NCI-H1930 (cell line): ENCODE measurements at regions not wholly inside any gene's neighbourhood (a gene's known extent, or its start where the extent isn't known, plus 50 kb on each side); places are given as distances from the start of the nearest gene placed in this dataset.
A peak's percentile ranks its signal among the peaks of the same experiment; 100 is the strongest.
"Not testable (repeated sequence)": the region's sequence is repeated elsewhere in the genome, so short reads cannot be mapped to it uniquely, and the experiment has no call there.

Experiments
- DNase-seq, 2 experiments: peaks; one replicate each; lab custom pipeline; 2025; lab: John Stamatoyannopoulos, UW

DNA sequence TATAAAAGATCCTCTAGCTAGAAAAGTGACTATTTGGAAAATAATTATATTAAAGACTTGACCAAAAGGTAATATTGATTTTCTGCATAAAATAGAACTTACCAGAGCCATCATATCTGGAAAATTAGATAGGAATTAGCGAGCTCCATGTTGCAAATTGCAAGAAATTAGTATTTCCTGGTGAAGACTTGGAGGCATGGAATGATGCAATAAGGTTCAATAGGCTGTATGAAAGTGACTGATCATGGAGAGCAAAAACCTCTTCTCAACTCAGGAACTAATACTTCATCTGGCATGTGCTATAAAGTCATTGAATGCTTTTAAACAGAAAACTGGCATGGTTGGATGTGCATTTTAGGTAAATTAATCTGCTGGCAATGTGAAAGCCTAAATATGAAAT lies 66.3 kb upstream of the UFM1 start:
- no peak for DNase-seq

DNA sequence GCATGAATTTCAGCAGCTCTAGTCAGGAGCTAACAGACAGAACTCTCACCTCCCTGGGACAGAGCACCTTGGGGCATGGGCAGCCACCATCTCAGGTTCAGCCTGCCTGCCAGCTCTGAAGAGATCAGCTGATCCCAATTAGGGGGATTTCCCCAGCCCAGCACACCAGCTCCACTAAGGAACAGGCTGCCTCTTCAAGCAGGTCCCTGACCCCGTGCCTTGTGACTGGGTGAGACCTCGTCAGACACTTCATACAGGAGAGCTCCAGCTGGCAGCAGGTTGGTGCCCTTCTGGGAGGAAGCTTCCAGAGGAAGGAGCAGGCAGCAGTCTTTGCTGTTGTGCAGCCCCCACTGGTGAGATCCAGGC lies 84.5 kb upstream of the UFM1 start:
- no peak for DNase-seq

DNA sequence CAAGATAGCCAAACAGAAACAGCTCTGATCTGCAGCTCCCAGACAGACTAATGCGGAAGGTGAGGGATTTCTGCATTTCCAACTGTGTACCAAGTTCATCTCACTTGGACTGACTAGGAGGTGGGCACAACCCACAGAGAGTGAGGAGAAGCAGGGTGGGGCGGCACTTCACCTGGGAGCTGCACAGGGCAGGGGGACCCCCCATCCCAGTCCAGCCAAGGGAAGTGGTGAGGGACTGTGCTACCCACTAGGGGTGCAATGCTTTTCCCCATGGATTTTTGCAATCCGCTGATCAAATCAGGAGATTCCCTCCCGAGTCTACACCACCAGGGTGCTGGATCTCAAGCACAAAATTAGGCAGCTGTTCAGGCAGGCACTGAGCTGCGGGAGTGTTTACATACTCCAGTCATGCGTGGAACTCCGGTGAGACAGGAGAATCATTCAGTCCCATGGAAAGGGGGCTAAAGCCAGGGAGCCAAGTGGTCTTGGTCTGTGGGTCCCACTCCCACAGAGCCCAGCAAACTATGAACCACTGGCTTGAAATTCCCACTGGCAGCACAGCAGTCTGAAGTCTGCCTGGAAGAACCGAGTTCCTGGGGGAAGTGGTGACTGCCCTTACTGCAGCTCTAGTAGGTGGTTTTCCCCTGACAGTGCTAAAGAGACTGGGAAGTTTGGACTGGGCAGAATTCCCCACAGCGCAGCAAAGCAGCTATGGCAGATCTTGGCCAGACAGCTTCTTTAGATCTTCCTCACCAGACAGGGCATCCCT lies 85.1 kb upstream of the UFM1 start:
- no peak for DNase-seq

DNA sequence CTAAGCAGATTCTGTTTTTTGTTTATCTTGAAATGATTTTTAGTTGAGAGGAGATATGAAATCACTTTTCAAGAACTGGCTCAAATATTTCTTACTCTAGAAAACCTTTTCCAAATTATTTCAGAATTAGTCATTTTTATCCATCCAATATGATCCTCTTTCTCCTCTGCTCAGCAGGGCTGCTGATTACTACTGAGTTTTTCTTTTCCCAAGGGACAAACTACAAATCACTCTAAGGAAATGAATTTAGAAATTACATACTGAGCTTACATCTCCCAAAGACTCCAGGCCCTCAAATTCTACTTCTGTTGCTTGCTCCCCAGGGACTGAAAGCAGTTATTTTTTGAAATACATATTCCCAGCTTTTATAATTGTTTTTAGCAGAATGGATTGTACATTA lies 87.4 kb upstream of the UFM1 start:
- no peak for DNase-seq

DNA sequence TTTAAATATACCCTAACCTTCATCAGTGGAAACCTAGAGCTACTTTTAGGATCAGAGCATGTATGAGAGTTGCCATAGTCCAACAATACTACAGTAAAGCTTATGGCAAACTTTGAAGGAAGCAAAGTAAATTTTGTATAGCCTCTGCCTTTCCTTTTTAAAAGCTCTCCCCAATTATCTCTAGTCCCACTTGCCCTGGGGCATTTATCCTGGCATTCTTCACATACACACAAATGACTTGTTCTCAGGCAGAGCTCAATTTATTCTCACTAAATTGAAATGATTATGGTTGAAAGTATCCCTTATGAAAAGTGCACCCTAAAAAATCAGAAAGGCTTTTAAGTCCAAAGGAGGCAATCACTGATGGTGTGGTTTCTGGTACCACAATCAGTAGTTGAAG lies 94.1 kb upstream of the UFM1 start:
- no peak for DNase-seq

DNA sequence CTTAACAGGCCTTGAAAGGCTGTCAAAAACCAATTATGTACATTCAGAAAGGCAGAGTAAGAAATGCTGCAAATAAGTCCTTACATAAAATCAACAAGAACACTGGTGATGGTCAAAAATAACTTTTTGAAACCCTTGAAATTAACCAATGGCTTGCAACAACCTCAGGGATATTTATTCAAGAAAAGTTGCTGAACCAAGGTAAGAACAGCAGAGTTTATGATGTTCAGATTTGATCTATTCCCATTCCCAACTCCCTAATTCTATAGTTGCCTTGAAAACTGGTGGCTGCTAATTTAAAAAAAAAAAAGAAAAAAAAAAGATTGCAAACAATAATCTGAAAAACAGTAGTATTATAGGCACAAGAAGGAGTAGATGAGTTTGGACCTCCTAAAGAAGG lies 109.8 kb upstream of the UFM1 start:
- no peak for DNase-seq

DNA sequence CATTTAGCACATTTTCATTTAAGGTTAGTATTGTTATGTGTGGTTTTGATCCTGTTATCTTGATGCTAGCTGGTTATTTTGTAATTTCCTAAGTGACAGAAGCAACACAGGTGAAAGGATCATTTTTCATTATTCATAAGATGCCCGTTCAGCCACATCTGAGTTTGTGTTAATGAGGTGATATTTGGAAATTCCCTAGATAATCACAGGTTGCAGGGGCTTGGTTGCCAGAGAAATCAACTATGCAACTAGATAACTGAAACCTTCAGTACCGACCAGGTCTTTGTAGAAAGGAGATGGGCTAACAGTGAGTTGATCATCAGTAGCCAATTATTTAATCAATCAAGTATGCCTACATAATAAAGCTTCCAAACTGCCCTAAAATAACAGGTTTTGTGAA lies 121.3 kb upstream of the UFM1 start:
- no peak for DNase-seq

DNA sequence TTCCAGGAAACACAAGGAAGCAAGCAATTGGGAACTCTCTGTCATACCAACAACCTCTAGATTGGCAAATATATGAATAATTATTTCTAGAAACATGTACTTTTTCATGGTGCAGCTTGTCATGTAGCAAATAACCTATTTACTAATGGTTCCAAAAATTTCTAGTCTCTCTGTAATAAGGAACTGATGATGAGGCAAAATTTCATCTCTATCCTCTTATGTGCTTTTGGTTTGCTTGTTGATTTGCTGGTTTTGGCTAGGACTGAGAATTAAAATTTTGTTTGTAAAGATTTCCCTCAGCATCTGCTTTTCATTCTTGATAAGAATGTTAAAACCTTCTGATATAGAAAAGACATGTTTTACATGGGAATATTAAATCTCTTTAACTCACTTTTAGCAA lies 123.2 kb upstream of the UFM1 start:
- DNase-seq: no peak

DNA sequence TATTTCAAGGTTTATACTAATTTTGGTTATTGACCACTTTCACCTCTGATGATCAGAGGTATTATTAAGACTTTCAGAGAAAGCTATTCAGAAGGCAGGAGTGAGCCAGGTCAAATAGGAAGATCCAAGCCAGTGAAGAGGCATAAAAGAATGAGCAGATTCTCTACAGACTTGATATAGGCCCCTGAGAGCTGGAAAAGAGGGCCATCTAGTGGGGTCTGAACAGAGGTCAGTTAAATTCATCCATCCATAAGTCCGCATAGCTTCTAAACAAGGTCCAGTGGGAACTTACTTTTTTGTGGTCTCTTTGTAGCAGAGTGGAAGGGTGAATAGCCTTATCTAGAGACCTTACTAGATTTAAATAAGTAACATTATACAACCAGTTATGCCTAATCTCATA lies 126.6 kb upstream of the UFM1 start:
- peak in 1 of 2 experiments; percentile 6 for DNase-seq

DNA sequence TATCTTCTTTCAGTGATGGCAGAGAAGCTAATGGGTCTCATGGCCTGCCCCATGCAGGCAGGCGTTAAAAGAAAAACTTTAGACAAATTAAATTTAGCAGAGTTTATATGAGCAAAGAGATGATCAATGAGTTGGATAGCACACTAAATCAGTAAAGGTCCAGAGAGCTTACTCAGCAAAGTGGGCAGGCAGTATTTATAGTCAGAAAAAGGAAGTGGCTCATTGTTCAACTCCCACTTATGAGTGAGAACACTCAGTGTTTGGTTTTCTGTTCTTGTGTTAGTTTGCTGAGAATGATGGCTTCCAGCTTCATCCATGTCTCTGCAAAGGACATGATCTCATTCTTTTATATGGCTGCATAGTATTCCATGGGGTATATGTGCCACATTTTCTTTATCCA lies 128.5 kb upstream of the UFM1 start:
- DNase-seq: not testable (repeated sequence)

DNA sequence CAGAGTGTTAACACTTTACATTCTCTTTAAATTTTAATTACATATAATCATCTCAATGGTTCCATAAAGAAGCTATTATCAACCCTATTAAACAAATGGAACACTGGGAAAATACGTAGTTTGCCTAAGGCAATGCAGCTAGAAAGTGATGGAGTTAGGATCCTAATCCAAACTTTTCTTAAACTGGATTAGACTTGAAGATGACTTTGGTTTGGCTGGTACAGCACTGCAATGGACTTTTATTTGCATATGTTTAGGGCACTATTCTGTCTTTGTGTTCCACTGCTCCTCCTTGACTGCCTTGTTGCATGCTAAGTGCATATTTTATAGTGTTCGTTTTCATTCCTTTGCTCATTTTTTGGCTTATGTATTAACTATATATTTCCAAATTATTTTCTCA lies 133.5 kb upstream of the UFM1 start:
- DNase-seq: no peak

DNA sequence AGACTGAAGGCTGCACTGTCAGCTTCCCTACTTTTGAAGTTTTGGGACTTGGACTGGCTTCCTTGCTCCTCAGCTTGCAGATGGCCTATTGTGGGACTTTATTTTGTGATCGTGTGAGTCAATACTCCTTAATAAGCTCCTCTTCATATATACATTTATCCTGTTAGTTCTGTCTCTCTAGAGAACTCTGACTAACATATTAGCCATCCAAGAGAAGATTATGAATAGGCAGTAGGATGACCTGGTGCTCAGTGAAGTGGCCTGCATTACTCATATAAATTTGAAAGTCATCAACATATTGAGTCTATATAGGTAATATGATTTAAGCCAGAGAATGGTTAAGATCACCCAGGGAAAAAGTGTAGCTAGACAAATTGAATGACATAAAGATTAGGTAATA lies 136.3 kb upstream of the UFM1 start:
- DNase-seq: no peak

DNA sequence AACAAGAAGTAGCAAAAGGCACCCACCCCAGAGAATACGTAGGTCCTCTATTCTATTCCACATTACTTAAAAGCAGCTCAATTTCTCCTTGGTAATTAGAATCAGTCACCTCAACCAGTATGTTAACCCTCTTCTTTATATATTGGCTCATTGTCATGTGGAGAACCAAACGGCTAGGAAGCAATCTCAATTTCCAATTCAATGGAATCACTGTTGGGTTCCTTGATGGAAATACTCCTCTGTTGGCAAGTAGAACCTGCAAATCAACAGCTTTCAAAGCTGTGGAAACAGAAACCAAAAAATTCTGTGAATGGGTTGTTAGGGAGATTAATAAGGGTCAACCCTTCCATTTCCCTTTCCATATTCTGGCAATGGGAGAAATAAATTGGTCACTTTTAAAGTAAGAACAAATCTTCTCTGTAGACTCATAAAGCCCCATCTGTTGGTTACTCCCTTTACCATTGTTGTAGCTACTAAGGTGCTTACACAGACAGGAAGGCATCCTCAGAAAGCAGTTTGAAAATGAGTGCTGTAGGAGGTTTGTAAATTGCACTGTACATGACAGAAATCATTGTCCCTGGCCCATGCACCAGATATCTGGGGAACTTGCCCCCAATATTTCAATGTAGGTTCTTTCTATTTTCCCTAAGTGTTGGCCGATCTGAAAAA lies 138.6 kb upstream of the UFM1 start:
- DNase-seq: no peak

DNA sequence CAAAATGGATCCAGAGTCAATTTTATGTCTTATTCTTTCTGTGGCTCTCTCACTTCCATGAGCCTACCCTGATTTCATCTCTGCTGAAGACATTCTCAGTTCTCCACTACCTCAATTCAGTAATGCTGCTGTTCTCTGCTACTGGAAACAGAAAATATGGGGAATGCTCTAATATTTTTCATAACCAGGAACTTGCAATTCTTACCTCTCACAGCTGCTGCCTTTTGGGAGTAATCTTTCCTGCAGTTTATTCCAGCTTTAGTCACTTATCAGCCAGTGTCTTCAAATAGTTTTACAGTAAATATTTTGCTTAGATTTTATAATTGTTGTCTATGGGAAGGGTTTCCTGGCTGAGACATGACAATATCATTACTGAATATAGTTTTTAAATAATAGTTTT lies 145.1 kb upstream of the UFM1 start:
- DNase-seq: no peak

DNA sequence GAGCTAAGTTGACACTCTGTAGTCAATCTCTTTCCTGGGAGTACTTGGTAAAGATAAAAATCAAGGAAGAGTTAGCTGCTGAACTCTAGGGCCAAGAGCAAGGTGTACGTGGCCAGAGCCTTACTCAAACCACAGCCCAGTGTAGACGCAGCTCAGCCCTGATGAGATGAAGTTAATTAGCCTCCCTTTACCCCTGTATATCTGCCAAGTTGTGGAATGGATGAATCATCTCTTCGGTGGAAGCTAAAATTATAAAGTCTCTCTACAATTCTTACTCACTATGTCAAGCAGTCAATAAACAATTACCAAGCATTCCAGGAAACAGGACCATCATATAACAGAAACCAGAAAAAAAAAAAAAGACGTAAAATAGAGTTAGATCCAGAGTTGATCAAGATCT lies 146.9 kb upstream of the UFM1 start:
- DNase-seq: no peak

DNA sequence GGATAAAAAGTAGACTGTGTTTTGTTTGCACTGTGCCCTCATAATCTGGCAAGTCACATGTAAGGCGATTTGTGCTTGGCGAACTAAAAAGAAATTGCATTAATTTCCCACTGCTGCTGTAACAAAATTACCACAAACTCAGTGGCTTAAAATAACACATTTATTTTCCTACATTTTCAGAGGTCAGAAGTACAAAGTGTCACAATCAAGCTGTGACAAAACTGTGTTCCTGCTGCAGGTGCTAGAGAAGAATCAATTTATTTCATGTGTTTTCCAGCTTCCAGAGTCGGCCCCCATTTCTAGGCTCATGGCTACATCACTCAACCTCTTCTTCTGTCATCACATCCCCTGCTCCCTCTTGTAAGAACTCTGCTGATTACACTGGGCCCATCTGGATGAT lies 158.6 kb upstream of the UFM1 start:
- no peak for DNase-seq

DNA sequence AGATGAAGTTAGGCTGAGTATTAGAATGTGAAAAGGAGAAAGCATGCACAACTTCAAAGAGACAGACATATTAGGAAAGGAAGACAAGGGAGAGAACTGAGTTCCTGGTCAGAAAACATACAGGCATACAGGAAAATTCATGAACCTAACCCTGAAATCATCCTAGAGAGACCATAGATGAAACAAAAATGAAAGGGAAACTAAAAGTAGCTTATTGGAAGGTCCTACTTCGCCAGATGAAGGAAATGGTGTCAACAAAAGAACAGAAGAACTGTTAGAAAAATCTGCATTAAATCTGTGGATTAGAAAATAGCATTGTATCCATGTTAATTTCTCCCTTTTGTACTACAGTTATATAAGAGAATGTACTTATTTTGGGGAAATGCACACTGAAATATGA lies 169.0 kb upstream of the UFM1 start:
- DNase-seq: no peak

DNA sequence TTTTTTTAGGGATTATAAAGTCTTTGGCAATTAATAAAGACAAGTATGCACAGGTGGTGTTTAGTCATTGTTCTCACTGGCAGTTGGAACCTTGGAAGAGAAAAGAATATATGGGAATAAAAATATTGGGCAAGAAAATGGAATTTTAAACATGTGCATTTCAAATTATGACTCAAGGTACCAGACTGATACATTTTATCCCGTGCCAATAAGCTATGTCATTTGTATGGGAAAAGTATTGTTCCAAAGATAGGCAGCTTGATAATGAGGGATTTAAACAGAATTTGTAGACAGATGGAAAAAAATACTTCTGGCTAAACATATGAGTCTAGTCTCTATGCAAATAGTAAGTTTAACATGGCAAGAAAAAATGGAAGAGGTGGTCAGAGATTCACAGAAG lies 169.5 kb upstream of the UFM1 start:
- DNase-seq: no peak

DNA sequence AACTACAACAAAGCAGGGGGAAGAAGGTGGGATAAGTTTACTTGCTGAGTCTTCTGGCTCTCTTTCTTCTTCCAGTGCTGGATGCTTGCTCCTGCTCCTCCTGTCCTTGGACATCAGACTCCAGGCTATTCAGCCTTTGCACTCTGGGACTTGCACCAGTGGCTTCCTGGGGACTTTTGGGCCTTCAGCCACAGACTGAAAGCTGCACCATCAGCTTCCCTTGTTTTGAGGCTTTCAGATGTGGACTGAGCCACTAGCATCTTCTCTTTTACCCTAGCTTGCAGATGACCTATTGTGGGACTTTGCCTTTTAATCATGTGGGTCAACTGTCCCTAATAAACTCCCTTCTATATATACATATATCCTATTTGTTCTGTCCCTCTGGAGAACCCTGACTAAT lies 173.0 kb upstream of the UFM1 start:
- no peak for DNase-seq

DNA sequence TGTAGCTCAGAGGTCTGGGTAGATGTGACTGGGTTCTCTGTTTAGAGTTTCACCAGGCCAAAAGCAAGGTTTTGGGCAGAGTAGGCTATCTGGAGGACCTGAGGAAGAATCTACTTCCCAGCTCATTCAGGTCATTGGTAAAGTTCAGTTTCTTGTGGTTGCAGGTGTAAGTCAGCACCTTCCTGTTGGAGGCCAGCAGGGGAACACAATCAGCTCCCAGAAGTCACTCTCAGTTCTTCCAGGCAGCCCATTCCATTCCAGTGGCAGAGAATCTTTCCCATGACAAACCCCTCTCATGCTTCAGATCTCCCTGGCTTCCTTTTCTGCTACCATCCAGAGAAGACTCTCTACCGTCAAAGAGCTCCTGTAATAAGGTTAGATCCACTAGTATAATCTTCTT lies 176.2 kb upstream of the UFM1 start:
- no peak for DNase-seq

DNA sequence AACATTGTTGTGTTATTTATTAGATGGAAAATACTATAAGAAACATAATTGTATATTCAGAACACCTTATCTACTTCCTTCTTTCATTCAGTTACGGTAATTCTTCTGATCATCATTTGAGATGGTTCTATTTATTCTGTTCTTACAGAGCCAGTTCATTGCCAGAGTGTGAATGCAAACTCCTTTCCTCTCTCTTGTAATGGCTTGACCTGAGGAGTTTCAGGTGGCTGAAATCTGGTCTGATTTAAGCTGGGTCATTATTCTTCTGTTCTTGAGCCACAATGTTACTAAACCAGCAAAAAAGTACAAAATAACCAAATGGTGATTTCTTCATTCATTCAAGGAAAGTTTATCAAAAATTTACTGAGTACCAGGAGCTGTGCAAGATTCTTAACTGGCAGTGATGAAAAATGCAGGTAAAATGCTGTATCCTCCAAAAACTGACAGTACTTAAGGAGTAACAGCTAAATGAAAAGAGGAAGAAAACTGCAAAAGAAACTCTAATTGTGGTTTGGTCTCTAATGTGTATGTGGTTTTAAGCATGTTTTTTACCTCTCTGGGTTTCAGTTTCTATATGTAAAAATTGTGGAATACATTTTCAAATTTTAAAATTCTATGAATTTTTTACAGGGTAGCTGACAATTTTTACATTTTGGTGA lies 182.4 kb upstream of the UFM1 start:
- DNase-seq: no peak

DNA sequence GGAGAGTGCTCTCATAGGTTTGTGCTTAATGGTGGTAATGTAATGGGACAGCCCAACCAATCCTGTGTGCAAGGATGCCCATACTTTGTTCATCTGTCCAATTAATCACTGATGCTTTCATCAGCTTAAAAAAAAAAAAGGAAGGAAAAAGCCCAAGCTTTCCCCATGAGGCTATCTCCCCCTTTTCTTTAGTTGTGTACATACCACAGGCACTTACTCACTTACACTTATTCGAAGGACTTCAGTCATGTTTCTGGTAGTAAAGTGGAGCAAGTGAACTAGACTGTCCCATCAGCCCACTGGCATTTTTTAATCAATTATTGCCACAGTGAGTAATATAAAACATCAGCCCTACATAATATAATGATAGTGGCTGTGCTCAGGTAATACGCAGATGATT lies 183.5 kb upstream of the UFM1 start:
- DNase-seq: no peak

DNA sequence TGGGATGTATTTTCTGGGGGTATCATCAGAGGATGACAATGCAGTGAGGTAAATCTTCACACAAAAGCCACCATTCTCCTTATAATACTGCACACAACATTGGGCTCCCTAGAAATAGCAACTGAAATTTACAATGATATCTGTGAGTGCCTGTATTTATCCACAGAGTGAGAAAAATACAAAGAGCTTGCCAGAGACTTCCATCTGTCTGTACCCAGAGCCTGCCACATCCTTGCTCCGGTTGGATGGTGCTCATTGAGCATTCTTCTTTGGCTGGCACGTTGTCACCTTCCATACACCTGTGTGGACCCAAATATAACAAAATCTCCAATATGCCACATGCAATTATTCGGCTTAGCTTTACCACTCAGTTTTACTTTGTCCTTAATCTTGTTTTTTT lies 189.5 kb upstream of the UFM1 start:
- DNase-seq: no peak

DNA sequence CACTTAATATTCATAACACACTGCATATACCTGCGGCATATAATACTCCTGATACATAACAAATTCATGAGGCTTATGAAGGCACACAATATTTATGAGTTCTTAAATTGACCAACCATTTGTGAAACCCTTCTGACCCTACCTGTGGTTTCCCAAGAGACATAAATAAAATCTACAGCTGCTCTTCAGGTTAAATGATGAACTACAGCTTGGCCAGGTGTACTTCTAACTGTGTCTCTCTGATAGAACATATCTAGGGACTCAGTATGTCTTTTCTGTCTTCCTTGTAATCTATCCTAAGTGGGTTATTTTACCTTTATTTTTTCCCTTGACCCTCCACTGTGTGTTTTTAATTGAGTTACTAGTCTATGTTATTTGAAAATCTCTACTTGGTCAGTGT lies 189.9 kb upstream of the UFM1 start:
- no peak for DNase-seq
